GM12878 (cell line): ENCODE measurements at regions not wholly inside any gene's neighbourhood (a gene's known extent, or its start where the extent isn't known, plus 50 kb on each side); places are given as distances from the start of the nearest gene placed in this dataset.

Source experiments
- ATAC-seq: fragments of 200-7000 bp; cut with Tn5 transposase; 3 replicates; pipeline ENCODE4 v1.9.1; 2020; ENCODE audit warnings: mild to moderate bottlenecking, moderate library complexity
- BruUV-seq: library from RNA; stranded (reverse); fragments of 400-500 nt; replicated peaks from 2 replicates; lab custom pipeline; 2021; lab: Mats Ljungman, UMichigan
- CTCF ChIA-PET: fragments of 300-600 bp; sonication (Branson Sonifier 250); formaldehyde crosslinking; extraction: SDS; loops from one replicate; lab custom pipeline; 2021; ENCODE audit warnings: inconsistent platforms; lab: Yijun Ruan, JAX
- POLR2A ChIA-PET: fragments of 350-600 bp; formaldehyde crosslinking; extraction: SDS; loops from one replicate; lab custom pipeline; 2021; ENCODE audit warnings: inconsistent platforms; lab: Charles Lee
- RAD21 ChIA-PET: fragments of 300-600 bp; sonication (Branson Sonifier 250); formaldehyde crosslinking; loops from one replicate; lab custom pipeline; 2023; ENCODE audit warnings: antibody characterized with exemption; ENCODE audit not compliant: unreplicated experiment; lab: Charles Lee
- SMC1A ChIA-PET: fragments of 300-600 bp; sonication (Branson Sonifier 250); formaldehyde crosslinking; loops from one replicate; lab custom pipeline; 2023; ENCODE audit not compliant: unreplicated experiment, uncharacterized antibody; lab: Charles Lee
- DNase-seq: peaks from one replicate; pipeline ENCODE4 v3.0.0-alpha.2; 2011; ENCODE audit warnings: low read depth, low spot score
- FAIRE-seq: peaks from 3 replicates; lab custom pipeline; 2011; peaks lifted over from hg19 to GRCh38; lab: Jason Lieb, UNC
- H2AFZ ChIP-seq: 2 replicates; pipeline ENCODE4 v1.6.0; 2011; ENCODE audit warnings: low read depth, low read length, control low read depth; ENCODE audit not compliant: control insufficient read depth
- H3K27ac ChIP-seq: 2 replicates; pipeline ENCODE4 v1.5.1; 2011; ENCODE audit warnings: control low read depth; ENCODE audit not compliant: control insufficient read depth, insufficient read depth
- H3K27me3 ChIP-seq, 2 experiments: replicated peaks in 1 of 2; 2 replicates each; pipeline versions ENCODE4 v1.6.0 to v1.6.1; 2011; ENCODE audit warnings: low read length in 1 of 2; ENCODE audit not compliant: control insufficient read depth in 2 of 2, insufficient read depth in 2 of 2
- H3K36me3 ChIP-seq, 2 experiments: 2 replicates each; pipeline ENCODE4 v1.5.1; 2011; ENCODE audit warnings: low read length in 1 of 2; ENCODE audit not compliant: control insufficient read depth in 2 of 2, insufficient read depth in 2 of 2
- H3K4me1 ChIP-seq: 2 replicates; pipeline ENCODE4 v1.6.1; 2011; ENCODE audit warnings: mild to moderate bottlenecking, low read length, moderate library complexity, mixed read lengths; ENCODE audit not compliant: control insufficient read depth, insufficient read depth
- H3K4me2 ChIP-seq: 2 replicates; pipeline ENCODE4 v1.6.0; 2011; ENCODE audit warnings: control low read depth; ENCODE audit not compliant: control insufficient read depth, insufficient read depth
- H3K4me3 ChIP-seq: fragments of 200-600 bp; sonication (generic); 2 replicates; pipeline ENCODE4 v1.5.1; 2016
- H3K79me2 ChIP-seq: 2 replicates; pipeline ENCODE4 v1.6.0; 2011; ENCODE audit warnings: low read length; ENCODE audit not compliant: control insufficient read depth, insufficient read depth
- H3K9ac ChIP-seq: 2 replicates; pipeline ENCODE4 v1.8.0; 2011; ENCODE audit warnings: low read length, control low read depth, mixed read lengths; ENCODE audit not compliant: control insufficient read depth, insufficient read depth
- H3K9me3 ChIP-seq: replicated peaks from 3 replicates; pipeline ENCODE4 v1.5.1; 2011; ENCODE audit warnings: mild to moderate bottlenecking, low read length; ENCODE audit not compliant: control insufficient read depth, insufficient read depth
- H4K20me1 ChIP-seq: 2 replicates; pipeline ENCODE4 v1.6.0; 2011; ENCODE audit not compliant: control insufficient read depth, insufficient read depth
- CEBPZ ChIP-seq: fragments of 150-350 bp; IDR thresholded peaks from 2 replicates; pipeline ENCODE4 v1.6.1; 2016; ENCODE audit warnings: low read depth, low read length
- E2F4 ChIP-seq: IDR thresholded peaks from 2 replicates; pipeline ENCODE4 v1.6.1; 2012; ENCODE audit warnings: low read depth, low read length, improper control_type of control experiment
- EP300 ChIP-seq, 2 experiments: fragments of 150-350 bp in 1 of 2; IDR thresholded peaks; 2 replicates each; pipeline ENCODE4 v1.6.1; 2011 to 2012; ENCODE audit warnings: low read depth in 2 of 2, low read length in 2 of 2, borderline replicate concordance in 1 of 2, improper control_type of control experiment in 1 of 2, inconsistent platforms in 1 of 2; ENCODE audit not compliant: control insufficient read depth in 1 of 2
- ESRRA ChIP-seq: IDR thresholded peaks from 2 replicates; pipeline ENCODE4 v1.6.1; 2012; ENCODE audit warnings: mild to moderate bottlenecking, low read length, improper control_type of control experiment
- GATAD2B ChIP-seq: fragments of 450-650 bp; conservative IDR thresholded peaks from 2 replicates; pipeline ENCODE4 v1.6.1; 2017; ENCODE audit warnings: low read depth, mild to moderate bottlenecking, moderate library complexity
- HDGF ChIP-seq: fragments of 450-650 bp; IDR thresholded peaks from 2 replicates; pipeline ENCODE4 v1.6.1; 2016; ENCODE audit warnings: antibody characterized with exemption
- JUNB ChIP-seq: IDR thresholded peaks from 2 replicates; pipeline ENCODE4 v1.6.1; 2016; ENCODE audit warnings: antibody characterized with exemption, mild to moderate bottlenecking
- NFYB ChIP-seq: IDR thresholded peaks from 2 replicates; pipeline ENCODE4 v1.6.1; 2011; ENCODE audit warnings: low read depth, mild to moderate bottlenecking, low read length, improper control_type of control experiment, moderate library complexity; ENCODE audit not compliant: insufficient read depth
- RFX5 ChIP-seq: IDR thresholded peaks from 2 replicates; pipeline ENCODE4 v1.6.1; 2011; ENCODE audit warnings: low read depth, low read length, improper control_type of control experiment
- SRF ChIP-seq, 2 experiments: IDR thresholded peaks; 2 replicates each; pipeline ENCODE4 v1.6.1; 2011; ENCODE audit warnings: low read depth in 2 of 2, low read length in 2 of 2, mild to moderate bottlenecking in 1 of 2, moderate library complexity in 1 of 2
- YBX1 ChIP-seq: fragments of 450-650 bp; IDR thresholded peaks from 2 replicates; pipeline ENCODE4 v1.6.1; 2016; ENCODE audit warnings: antibody characterized with exemption
- WGBS: methylation state at CpG from one replicate; pipeline ENCODE4 v1.1.6; 2016; ENCODE audit warnings: low lambda C conversion rate; ENCODE audit not compliant: insufficient replicate concordance, insufficient coverage; ENCODE audit errors: missing lambda C conversion rate; 5-methylcytosine and 5-hydroxymethylcytosine counted together
- in situ Hi-C: fragments of 300-500 bp; cut with MboI; formaldehyde crosslinking; loops from 9 replicates; pipeline ENCODE4 v1.14.3; 2018; ENCODE audit warnings: mixed read lengths
- intact Hi-C: fragments of 100-400 bp; cut with micrococcal nuclease; formaldehyde crosslinking; loops from one replicate; pipeline ENCODE4 v1.14.2; 2022; ENCODE audit not compliant: unreplicated experiment
- TF ChIP-seq, protein P1 (sequence below): fragments of 450-650 bp; IDR thresholded peaks from 2 replicates; pipeline ENCODE4 v1.6.1; 2017; ENCODE audit warnings: antibody characterized with exemption, mild to moderate bottlenecking, moderate library complexity

DNA sequence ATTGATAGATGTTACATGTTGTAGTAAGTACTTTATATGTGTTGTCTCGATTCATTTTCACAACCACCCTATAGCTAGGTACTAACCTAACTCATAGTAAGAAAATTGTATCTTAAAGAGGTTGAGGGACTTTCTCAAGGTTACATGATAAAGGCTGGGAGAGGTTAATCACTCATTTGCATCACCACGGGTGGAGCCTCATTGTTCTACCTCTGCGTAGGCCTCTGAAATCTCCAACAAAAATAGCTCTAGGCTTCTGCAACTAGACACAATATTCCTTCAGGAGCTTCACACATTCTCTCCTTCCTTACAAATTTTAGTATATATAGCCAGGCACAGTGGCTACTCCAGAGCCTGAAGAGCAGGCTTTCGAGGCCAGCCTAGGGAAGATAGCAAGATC, 408.9 kb upstream of the ANO5 start (continued):
- no peak for TF ChIP-seq CEBPZ
- TF ChIP-seq, protein P1, sequence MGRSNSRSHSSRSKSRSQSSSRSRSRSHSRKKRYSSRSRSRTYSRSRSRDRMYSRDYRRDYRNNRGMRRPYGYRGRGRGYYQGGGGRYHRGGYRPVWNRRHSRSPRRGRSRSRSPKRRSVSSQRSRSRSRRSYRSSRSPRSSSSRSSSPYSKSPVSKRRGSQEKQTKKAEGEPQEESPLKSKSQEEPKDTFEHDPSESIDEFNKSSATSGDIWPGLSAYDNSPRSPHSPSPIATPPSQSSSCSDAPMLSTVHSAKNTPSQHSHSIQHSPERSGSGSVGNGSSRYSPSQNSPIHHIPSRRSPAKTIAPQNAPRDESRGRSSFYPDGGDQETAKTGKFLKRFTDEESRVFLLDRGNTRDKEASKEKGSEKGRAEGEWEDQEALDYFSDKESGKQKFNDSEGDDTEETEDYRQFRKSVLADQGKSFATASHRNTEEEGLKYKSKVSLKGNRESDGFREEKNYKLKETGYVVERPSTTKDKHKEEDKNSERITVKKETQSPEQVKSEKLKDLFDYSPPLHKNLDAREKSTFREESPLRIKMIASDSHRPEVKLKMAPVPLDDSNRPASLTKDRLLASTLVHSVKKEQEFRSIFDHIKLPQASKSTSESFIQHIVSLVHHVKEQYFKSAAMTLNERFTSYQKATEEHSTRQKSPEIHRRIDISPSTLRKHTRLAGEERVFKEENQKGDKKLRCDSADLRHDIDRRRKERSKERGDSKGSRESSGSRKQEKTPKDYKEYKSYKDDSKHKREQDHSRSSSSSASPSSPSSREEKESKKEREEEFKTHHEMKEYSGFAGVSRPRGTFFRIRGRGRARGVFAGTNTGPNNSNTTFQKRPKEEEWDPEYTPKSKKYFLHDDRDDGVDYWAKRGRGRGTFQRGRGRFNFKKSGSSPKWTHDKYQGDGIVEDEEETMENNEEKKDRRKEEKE = no peak
- TF ChIP-seq EP300 (IDR thresholded peaks at IDR 0.05; ENCODE audit: borderline replicate concordance in 1 of 2, control insufficient read depth in 1 of 2, low read depth in 2 of 2, low read length in 2 of 2) = no peak
- no peak for TF ChIP-seq SRF (IDR thresholded peaks at IDR 0.05; ENCODE audit: low read depth in 2 of 2, low read length in 2 of 2)

- Histone ChIP-seq H3K79me2 (no peaks in the 10 kb centered on the region), H4K20me1 (no peaks in the 10 kb centered on the region), H3K9ac (no peak overlapping the region), H3K27ac (no peak overlapping the region), H3K9me3 (no peaks in the 10 kb centered on the region), H3K4me2 (no peak overlapping the region), H3K27me3 (no peaks in the 10 kb centered on the region), H3K36me3 (no peaks in the 10 kb centered on the region), H2AFZ (no peak overlapping the region), H3K4me1 (no peaks in the 10 kb centered on the region), H3K4me3 (no peak overlapping the region)
- DNase-seq = no peak
- BruUV-seq = no TSS peak
- ChIA-PET POLR2A (no interaction called here), CTCF (interaction anchor here (0.6 kb wide), 1 partner anchor 96 kb away, joined by 4 read pairs; no protein-coding TSS in a partner anchor), RAD21 (interaction anchor here (1.6 kb wide), 1 partner anchor 244 kb away, joined by 3 read pairs; no protein-coding TSS in a partner anchor), SMC1A (no interaction called here)
- in situ Hi-C loops = no loop called here
- no peak for FAIRE-seq
- ATAC-seq = no peak
- intact Hi-C loops = no loop called here
- 0% methylated on average over 3 of the region's 3 CpGs for WGBS
- TF ChIP-seq E2F4 (no peak), NFYB (no peak), RFX5 (no peak), GATAD2B (no peak), HDGF (no peak), JUNB (no peak), ESRRA (no peak), YBX1 (no peak)
Measured at GRCh38 chr11:21785351-21785750, 407.5 kb upstream of the ANO5 start.
